LNCaP clone FGC (cell line): ENCODE measurements at regions not wholly inside any gene's neighbourhood (a gene's known extent, or its start where the extent isn't known, plus 50 kb on each side); places are given as distances from the start of the nearest gene placed in this dataset.

ENCODE experiments used
- DNase-seq: peaks from one replicate; pipeline ENCODE4 v3.0.0-alpha.2; 2011; ENCODE audit warnings: low read depth
- H3K4me3 ChIP-seq: 2 replicates; pipeline ENCODE4 v1.5.1; 2011; ENCODE audit warnings: mild to moderate bottlenecking, low read depth, low read length, control low read depth
- TF ChIP-seq, protein P1 (sequence below): IDR thresholded peaks from 2 replicates; pipeline ENCODE4 v1.5.1; 2012; ENCODE audit warnings: mild to moderate bottlenecking; ENCODE audit not compliant: control insufficient read depth, insufficient read depth; ENCODE audit errors: extremely low read depth

DNA sequence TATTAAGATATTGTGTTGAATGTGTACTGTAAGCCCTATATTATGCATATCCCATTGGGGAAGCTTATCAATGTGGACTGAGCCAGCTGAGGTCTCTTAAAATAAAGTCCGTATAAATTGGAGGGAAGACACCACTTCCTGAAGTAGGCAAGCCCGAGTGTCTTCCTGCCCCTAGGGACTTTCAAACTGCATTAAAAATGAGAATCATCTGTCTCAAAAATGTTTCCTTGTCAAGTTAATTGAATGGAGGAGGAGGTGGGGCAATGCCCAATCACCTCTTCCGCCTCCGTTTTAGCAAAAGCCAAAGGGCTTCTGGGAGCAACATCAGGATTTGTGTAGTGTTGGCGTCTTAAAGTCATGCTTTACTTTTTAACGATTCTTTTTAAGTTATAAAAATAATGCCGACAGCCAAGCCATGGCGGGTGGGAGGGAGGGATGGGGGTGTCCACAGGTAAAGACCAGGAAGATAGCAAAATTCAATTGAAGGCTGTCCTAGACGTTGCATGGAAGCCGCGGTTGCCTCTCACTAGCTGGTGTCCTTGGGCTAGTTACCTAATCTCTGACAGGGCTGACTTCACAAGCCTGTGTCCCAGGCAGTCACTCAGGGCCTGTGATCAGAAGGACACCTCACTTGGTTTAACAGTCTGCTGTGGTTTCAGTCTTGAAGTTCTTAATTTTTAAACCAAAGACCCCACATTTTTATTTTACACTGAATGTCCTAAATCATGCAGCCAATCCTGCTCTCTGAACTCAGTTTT is 524.9 kb upstream of the PROK2 start:
- H3K4me3 ChIP-seq = no peak overlapping the region
- TF ChIP-seq, protein P1, sequence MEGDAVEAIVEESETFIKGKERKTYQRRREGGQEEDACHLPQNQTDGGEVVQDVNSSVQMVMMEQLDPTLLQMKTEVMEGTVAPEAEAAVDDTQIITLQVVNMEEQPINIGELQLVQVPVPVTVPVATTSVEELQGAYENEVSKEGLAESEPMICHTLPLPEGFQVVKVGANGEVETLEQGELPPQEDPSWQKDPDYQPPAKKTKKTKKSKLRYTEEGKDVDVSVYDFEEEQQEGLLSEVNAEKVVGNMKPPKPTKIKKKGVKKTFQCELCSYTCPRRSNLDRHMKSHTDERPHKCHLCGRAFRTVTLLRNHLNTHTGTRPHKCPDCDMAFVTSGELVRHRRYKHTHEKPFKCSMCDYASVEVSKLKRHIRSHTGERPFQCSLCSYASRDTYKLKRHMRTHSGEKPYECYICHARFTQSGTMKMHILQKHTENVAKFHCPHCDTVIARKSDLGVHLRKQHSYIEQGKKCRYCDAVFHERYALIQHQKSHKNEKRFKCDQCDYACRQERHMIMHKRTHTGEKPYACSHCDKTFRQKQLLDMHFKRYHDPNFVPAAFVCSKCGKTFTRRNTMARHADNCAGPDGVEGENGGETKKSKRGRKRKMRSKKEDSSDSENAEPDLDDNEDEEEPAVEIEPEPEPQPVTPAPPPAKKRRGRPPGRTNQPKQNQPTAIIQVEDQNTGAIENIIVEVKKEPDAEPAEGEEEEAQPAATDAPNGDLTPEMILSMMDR = no peak
- DNase-seq = no peak

DNA sequence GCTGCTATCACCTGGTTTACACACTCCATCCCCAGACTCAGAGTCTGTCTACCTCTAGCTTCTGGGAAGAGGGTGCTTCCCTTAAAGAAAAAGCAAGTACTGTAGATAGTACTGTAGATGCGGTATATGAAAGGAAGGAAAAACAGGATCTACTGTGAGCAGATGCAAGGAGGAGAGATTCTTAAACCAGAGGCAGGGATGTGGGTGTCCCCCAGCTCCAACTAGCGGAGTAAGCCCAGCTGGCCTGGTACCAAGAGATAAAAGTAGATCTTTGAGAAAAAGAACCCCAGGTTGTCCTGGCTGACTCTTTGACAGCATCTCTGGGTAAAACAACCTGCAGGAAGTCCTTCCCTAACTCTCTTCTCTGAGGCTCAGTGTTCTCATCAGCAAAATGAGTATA is 523.7 kb upstream of the PROK2 start:
- TF ChIP-seq, protein P1 = no peak
- H3K4me3 ChIP-seq = no peak overlapping the region
- no peak for DNase-seq

DNA sequence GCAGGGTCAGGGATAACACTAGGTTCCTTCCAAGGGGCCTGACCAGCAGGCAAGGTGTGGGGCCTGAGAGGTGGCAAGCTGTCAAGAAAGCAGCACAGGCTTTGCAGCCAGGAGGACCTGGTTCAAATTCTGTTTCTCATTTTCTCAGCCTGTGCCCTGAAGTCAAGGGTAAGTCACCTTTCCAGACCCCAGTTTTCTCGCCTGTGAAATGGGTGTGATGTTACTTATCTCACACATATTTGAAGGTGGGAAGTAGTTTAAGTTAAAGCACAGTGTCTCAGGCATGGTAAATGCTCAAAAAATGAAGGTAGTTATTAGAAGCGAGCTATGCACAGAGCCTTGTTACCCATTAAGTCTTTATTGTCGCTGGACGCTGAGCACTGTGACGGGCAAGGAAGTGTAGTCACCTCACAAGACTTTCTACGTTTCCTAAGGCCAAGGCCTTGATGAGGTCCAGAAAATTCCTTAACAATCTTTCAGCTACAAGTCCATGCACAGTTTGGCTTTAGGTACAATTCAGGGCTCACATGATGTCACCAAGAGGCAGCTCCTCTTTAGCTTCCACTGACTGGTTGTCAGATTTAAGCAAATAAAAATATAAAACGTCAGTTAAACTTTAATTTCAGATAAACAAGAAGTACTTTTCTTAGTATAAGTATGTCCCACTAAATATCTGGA is 522.6 kb upstream of the PROK2 start:
- H3K4me3 ChIP-seq = no peak overlapping the region
- no peak for DNase-seq
- TF ChIP-seq, protein P1 = no peak

DNA sequence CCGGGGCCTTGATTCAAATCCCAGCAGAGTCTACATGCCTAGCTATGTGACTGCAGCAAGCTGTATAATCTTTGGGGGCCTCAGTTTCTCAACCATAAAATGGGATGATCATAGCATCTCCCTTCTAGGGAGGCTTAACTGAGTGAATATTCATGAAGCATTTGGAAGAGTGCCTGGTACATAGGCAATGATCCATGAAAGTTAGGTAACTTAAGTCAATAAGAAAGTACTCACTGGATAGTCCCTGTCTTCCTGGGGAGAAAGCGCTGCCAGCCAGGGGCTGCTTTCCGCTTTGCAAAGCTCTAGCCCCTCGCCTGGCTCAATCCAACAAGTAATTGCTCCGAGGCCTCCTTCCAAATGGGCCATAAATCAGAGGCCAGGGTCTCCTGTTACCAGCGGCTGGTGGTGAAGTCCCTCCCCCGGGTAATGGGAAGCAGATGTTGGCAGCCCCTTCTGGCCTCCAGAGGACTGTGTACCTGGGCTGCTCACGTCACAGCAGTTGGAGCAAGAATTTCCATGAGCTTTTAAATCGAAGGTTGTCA is 521.9 kb upstream of the PROK2 start:
- no peak overlapping the region for H3K4me3 ChIP-seq
- TF ChIP-seq, protein P1 = peak; percentile 25; the same call in 1 of the 2 replicates
- DNase-seq = peak; percentile 99

DNA sequence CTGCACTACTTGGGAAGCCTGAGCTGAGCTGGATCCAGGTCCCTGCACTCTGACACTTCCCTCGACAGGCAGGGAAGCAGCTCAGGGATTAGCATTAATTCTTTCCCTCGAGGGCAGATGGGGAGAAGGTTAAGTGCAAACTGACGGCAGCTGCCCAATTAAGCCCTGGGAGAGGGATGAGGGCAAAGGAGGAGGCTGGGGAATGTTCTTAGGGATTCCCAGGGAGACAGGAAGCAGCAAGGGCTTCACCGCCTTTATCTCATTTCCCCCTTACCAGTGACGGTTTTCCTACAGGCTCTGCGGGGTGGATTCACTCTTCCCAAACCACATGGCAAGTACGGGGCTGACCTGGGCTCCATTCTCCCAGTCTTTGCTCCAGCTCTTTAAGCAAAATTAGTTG is 519.0 kb upstream of the PROK2 start:
- no peak overlapping the region for H3K4me3 ChIP-seq
- no peak for DNase-seq
- TF ChIP-seq, protein P1 = no peak

DNA sequence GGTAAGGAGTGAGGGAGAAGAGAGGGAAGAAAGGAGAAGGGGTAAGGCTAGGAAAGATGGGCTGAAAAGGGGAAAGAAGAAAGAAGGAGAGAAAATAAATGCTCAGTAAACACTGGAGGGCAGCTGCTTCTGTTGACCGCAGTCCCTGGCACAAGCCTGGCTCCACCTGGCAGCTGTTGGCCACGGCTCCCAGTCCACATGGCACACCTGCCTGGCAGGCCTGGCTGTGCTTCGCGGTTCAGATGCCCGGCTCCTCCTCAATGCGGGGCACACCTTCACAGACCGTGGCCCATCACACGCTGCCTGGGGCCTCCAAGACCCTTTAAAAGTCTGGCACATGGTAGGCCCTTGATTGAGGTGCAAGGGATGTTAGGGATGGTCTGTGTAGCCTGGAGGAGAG is 516.8 kb upstream of the PROK2 start:
- TF ChIP-seq, protein P1 = no peak
- DNase-seq = no peak
- no peak overlapping the region for H3K4me3 ChIP-seq
